ENCODE measurements at regions not wholly inside any gene's neighbourhood (a gene's known extent, or its start where the extent isn't known, plus 50 kb on each side); places are given as distances from the start of the nearest gene placed in this dataset.

GRCh38 chr9:108443741-108444140 lies 412.0 kb downstream of the ACTL7B start:
- DNase-seq (ENCODE audit: low read depth) = no peak
- TF ChIP-seq, protein P1, sequence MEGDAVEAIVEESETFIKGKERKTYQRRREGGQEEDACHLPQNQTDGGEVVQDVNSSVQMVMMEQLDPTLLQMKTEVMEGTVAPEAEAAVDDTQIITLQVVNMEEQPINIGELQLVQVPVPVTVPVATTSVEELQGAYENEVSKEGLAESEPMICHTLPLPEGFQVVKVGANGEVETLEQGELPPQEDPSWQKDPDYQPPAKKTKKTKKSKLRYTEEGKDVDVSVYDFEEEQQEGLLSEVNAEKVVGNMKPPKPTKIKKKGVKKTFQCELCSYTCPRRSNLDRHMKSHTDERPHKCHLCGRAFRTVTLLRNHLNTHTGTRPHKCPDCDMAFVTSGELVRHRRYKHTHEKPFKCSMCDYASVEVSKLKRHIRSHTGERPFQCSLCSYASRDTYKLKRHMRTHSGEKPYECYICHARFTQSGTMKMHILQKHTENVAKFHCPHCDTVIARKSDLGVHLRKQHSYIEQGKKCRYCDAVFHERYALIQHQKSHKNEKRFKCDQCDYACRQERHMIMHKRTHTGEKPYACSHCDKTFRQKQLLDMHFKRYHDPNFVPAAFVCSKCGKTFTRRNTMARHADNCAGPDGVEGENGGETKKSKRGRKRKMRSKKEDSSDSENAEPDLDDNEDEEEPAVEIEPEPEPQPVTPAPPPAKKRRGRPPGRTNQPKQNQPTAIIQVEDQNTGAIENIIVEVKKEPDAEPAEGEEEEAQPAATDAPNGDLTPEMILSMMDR (IDR thresholded peaks at IDR 0.05; ENCODE audit: insufficient read depth, low read depth, low read length, missing control alignments) = no peak
- H3K4me3 ChIP-seq (ENCODE audit: low read depth, low read length) = no peak overlapping the region

GRCh38 chr9:108443019-108443633 lies 412.7 kb downstream of the ACTL7B start:
- TF ChIP-seq, protein P1 (IDR thresholded peaks at IDR 0.05; ENCODE audit: insufficient read depth, low read depth, low read length, missing control alignments) = no peak
- H3K4me3 ChIP-seq (ENCODE audit: low read depth, low read length) = no peak overlapping the region
- no peak for DNase-seq (ENCODE audit: low read depth)

- TF ChIP-seq, protein P1 (IDR thresholded peaks at IDR 0.05; ENCODE audit: insufficient read depth, low read depth, low read length, missing control alignments) = no peak
- DNase-seq (ENCODE audit: low read depth) = no peak
- H3K4me3 ChIP-seq (ENCODE audit: low read depth, low read length) = no peak overlapping the region
These were observed 413.2 kb downstream of the ACTL7B start for GRCh38 chr9:108442627-108443018.

DNA sequence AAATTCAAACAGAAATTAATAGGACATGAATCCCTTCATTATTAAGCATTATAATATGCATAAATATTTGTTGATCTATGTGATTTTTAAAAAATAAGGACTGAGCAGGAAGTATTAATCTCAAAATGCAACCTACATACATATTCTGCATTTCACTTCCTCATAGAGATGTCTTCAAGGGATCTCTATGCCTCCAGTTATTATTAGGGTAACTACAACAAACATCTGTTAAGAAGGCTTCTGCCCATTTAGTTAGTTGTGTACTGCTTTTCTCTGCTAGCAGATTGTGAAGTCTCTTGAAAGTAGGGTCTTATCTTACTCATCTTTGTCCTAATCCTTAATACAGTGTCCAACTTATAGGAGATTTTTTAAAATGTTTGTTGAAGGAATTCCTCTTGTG lies 414.1 kb downstream of the ACTL7B start:
- H3K4me3 ChIP-seq (ENCODE audit: low read depth, low read length) = no peak overlapping the region
- TF ChIP-seq, protein P1 (IDR thresholded peaks at IDR 0.05; ENCODE audit: insufficient read depth, low read depth, low read length, missing control alignments) = no peak
- no peak for DNase-seq (ENCODE audit: low read depth)

DNA sequence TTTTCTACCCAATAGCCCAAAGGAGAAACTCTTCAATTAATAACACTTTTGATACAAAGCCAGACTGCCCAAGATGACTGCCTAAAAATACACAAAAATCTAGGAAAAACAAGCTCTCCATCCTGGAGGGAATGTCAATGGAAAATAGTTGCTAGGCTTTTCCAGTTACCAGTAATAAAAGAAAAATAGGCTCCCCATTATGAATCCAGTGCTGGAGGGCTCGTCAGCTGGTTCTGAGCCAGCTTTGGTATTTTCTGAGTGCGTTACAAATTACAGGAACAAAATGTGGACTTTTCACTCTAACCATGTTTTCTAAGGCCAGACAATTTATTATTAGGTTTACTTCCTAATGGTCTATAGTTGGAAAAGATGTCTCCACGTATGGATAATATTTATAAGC lies 414.5 kb downstream of the ACTL7B start:
- no peak overlapping the region for H3K4me3 ChIP-seq (ENCODE audit: low read depth, low read length)
- DNase-seq (ENCODE audit: low read depth) = no peak
- TF ChIP-seq, protein P1 (IDR thresholded peaks at IDR 0.05; ENCODE audit: insufficient read depth, low read depth, low read length, missing control alignments) = no peak

DNA sequence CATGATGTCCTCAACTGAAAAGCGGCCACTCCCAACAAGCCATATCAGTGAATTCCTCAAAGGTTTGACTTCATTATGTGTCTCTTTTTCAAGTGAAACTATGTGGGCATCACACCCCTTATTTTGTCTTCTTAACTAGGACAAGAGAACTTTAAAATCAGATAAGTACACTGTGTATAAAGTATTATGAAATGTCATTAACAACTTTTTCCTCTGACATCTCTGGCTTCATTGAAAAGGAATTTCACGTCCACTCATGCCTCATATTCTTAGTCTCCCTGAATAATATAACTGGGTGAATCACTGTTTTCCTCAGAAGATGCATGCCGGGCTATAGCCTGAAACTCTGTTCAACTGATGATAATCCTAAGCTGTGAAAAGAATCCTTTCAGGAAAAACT lies 415.8 kb downstream of the ACTL7B start:
- TF ChIP-seq, protein P1 (IDR thresholded peaks at IDR 0.05; ENCODE audit: insufficient read depth, low read depth, low read length, missing control alignments) = no peak
- no peak overlapping the region for H3K4me3 ChIP-seq (ENCODE audit: low read depth, low read length)
- no peak for DNase-seq (ENCODE audit: low read depth)

GRCh38 chr9:108437656-108438055 lies 418.1 kb downstream of the ACTL7B start:
- DNase-seq (ENCODE audit: low read depth) = no peak
- no peak overlapping the region for H3K4me3 ChIP-seq (ENCODE audit: low read depth, low read length)
- TF ChIP-seq, protein P1 (IDR thresholded peaks at IDR 0.05; ENCODE audit: insufficient read depth, low read depth, low read length, missing control alignments) = no peak
